RWPE2 (cell line): ENCODE measurements at regions not wholly inside any gene's neighbourhood (a gene's known extent, or its start where the extent isn't known, plus 50 kb on each side); places are given as distances from the start of the nearest gene placed in this dataset.
A peak's percentile ranks its signal among the peaks of the same experiment; 100 is the strongest.

Source experiments
- ATAC-seq: fragments of 200-7000 bp; cut with Tn5 transposase; 3 replicates; pipeline ENCODE4 v1.9.1; 2021; ENCODE audit warnings: low read depth
- DNase-seq: peaks from one replicate; pipeline ENCODE4 v3.0.0-alpha.2; 2020; ENCODE audit warnings: low spot score
- H3K27ac ChIP-seq: fragments of 450-650 bp; 2 replicates; pipeline ENCODE4 v1.5.1; 2017; ENCODE audit warnings: mild to moderate bottlenecking; ENCODE audit not compliant: poor library complexity, severe bottlenecking
- H3K27me3 ChIP-seq: fragments of 250-450 bp; sonication (Bioruptor Pico); 2 replicates; pipeline ENCODE4 v1.5.1; 2021; ENCODE audit warnings: mild to moderate bottlenecking, moderate library complexity; ENCODE audit not compliant: insufficient read depth, poor library complexity, severe bottlenecking
- H3K36me3 ChIP-seq: fragments of 250-450 bp; sonication (Bioruptor Pico); 2 replicates; pipeline ENCODE4 v1.5.1; 2020; ENCODE audit warnings: low read depth, mild to moderate bottlenecking, moderate library complexity
- H3K4me1 ChIP-seq: fragments of 250-450 bp; sonication (Bioruptor Pico); 2 replicates; pipeline ENCODE4 v1.5.1; 2021; ENCODE audit warnings: mild to moderate bottlenecking, moderate library complexity; ENCODE audit not compliant: insufficient read depth, poor library complexity, severe bottlenecking
- H3K4me3 ChIP-seq: fragments of 250-450 bp; sonication (Bioruptor Pico); 2 replicates; pipeline ENCODE4 v1.5.1; 2021; ENCODE audit warnings: mild to moderate bottlenecking, moderate library complexity; ENCODE audit not compliant: severe bottlenecking
- H3K9me3 ChIP-seq: fragments of 250-450 bp; sonication (Bioruptor Pico); 2 replicates; pipeline ENCODE4 v1.5.1; 2021; ENCODE audit warnings: mild to moderate bottlenecking, moderate library complexity; ENCODE audit not compliant: severe bottlenecking
- CTCF ChIP-seq: fragments of 450-650 bp; IDR thresholded peaks from one replicate; pipeline ENCODE4 v1.5.1; 2017; ENCODE audit warnings: mild to moderate bottlenecking, moderate library complexity; ENCODE audit not compliant: poor library complexity, severe bottlenecking

DNA sequence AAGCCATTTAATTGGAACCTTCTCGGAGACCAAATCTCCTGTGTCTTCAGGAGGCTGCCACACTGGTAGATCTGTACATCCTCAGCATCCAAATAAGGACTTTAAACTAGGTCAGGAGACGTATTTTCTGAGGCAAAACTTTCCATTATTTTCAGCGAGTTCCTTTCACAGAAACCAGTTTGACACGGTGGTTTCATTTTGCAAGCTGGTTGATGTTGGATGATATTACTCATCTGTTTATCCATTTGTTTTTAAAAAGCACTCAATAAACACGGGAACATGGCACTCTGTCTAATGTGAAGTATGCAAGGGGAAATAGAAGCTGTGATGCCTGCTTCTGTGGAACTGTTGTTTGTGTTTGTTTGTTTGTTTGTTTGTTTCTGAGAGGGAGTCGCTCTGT is 199.6 kb downstream of the ERCC6L2 start:
- no peak for TF ChIP-seq CTCF
- H3K4me3 ChIP-seq = no peak overlapping the region
- no peak overlapping the region for H3K27ac ChIP-seq
- no peak for ATAC-seq
- H3K27me3 ChIP-seq = no peaks in the 10 kb centered on the region
- no peak for DNase-seq
- no peaks in the 10 kb centered on the region for H3K36me3 ChIP-seq
- H3K4me1 ChIP-seq = peaks cover 8% of the 10 kb centered on the region
- H3K9me3 ChIP-seq = no peaks in the 10 kb centered on the region

GRCh38 chr9:96073531-96074480 is 198.3 kb downstream of the ERCC6L2 start:
- no peak for DNase-seq
- Histone ChIP-seq H3K27me3 (no peaks in the 10 kb centered on the region), H3K27ac (no peak overlapping the region), H3K4me3 (no peak overlapping the region), H3K4me1 (no peaks in the 10 kb centered on the region), H3K9me3 (no peaks in the 10 kb centered on the region), H3K36me3 (no peaks in the 10 kb centered on the region)
- peak; percentile 27; the same call in 1 of the 3 replicates for ATAC-seq
- no peak for TF ChIP-seq CTCF

DNA sequence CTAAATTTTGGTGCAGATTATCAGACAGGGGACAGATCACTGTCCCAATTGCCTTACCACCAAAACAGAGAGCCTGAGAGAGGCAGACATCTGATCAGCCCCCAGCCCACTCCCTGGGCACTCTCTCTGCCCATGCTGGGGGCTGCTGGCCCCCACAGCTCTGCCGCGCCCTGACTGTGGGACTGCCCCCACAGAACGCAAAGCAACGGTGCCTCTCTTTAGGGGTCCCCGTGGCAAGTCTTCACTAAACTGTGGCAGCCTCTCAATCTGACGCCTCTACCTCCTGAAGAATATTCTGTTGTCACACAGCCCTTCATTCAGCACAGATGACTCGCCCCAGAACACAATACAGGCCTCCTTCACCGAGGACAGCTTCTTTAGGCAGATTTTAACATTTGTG is 197.4 kb downstream of the ERCC6L2 start:
- no peak for ATAC-seq
- Histone ChIP-seq H3K4me3 (no peak overlapping the region), H3K36me3 (no peaks in the 10 kb centered on the region), H3K4me1 (no peaks in the 10 kb centered on the region), H3K27ac (no peak overlapping the region), H3K27me3 (no peaks in the 10 kb centered on the region), H3K9me3 (no peaks in the 10 kb centered on the region)
- DNase-seq = no peak
- no peak for TF ChIP-seq CTCF

DNA sequence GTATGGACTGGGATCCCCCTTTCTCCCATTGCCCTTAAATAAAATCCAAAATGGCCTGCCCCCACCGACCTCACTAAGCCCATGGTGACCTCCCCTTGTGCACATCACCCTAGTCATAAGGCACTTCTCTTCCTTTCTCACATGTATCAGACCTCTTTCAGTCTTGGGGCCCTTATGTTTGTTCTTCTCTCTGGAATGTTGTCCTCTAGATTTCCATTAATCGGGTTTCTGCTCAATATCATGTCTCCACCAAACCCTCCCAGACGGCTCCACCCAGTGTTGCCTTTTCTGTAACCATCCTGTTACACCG is 196.3 kb downstream of the ERCC6L2 start:
- Histone ChIP-seq H3K4me3 (no peak overlapping the region), H3K27ac (no peak overlapping the region), H3K36me3 (no peaks in the 10 kb centered on the region), H3K27me3 (no peaks in the 10 kb centered on the region), H3K9me3 (no peaks in the 10 kb centered on the region), H3K4me1 (no peaks in the 10 kb centered on the region)
- ATAC-seq = no peak
- no peak for TF ChIP-seq CTCF
- DNase-seq = no peak
